CD4-positive, alpha-beta T cell treated with Interleukin-21 for 1 hour (primary cell): ENCODE measurements at regions not wholly inside any gene's neighbourhood (a gene's known extent, or its start where the extent isn't known, plus 50 kb on each side); places are given as distances from the start of the nearest gene placed in this dataset.

Source experiments
- DNase-seq: peaks from one replicate; pipeline ENCODE4 v3.0.0-alpha.2; 2020

- no peak for DNase-seq
Measured at GRCh38 chr6:22078802-22079545, 217.9 kb downstream of the PRL start.

- DNase-seq, result no peak
Measured at GRCh38 chr6:22079783-22080182, 217.1 kb downstream of the PRL start.

DNA sequence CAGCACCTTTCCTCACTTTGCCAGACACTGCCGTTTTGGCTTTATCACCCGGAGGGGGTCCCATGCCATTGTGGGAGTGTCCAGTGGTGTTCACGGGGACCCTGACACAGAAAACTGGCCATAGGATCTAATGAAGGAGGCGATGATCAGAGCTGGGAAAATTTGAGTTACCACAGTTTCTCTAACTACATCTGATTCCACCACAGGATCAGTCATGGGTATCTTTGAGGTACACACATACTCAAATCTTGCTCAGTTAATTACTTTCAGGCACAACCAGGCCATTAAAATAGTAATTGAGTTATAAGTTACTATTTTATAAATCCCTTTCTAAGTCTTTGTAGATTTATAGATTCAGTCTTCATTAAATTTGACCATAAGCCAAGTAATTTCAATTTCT, 215.1 kb downstream of the PRL start:
- no peak for DNase-seq

DNA sequence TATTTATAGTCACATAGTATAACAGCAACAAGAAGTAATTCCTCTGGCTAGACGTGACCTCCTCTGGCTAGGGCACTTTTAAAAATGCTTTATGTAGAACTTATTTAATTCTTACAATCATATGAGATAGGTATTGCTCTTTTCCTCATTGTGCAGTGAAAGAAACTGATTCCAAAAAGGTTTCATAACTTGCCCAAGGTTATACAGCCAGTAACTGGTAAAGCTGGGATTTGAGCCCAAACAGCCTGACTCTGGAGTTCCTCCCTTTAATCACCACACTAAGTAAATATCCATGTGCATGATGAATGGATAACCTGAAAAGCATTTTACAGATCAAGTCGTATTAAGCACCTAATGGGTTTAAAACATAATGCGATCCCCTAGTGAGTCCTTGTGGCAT, 214.6 kb downstream of the PRL start:
- DNase-seq, result no peak

- no peak for DNase-seq
Measured at GRCh38 chr6:22083119-22083518, 213.7 kb downstream of the PRL start.

GRCh38 chr6:22087960-22088706, 208.7 kb downstream of the PRL start:
- no peak for DNase-seq

DNA sequence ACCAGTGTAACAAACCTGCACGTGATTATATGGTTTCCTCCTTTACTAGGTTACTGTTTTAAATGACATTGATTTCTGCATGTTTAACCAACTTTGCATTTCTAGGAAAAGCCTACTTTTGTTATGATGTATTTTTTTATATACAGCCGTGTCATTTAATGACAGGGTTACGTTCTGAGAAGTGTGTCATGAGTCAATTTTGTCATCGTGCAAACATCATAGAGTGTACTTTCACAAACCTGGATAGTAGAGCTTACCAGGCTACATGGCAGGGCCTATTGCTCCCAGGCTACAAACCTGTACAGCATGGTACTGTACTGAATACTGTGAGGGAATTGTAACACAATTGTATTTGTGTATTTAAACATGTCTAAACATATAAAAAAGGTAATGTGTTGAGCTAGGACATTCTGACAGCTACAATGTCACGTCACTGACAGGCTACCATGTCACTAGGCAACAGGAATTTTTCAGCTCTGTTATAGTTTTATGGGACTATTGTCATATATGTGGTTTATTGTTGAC, 205.3 kb downstream of the PRL start:
- no peak for DNase-seq

DNA sequence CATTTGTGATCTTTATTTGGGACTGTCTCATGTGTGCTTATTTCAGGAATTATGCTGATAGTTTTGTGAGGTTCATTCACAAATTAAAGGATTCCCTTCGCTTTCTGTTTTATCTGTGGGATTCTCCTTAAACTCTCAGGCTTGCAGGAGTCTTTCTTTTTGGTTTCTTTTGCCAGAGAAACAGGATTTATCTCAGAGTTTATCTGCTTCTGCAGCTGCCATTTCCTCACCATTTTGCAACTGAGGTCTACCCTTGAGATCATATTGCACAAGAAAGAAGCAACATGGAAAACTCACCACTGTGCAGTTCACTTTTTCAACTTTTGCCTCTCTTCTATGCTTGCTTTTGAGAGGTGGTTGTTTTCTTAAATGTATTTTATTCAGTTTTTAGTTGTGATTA, 201.0 kb downstream of the PRL start:
- DNase-seq, result no peak

DNA sequence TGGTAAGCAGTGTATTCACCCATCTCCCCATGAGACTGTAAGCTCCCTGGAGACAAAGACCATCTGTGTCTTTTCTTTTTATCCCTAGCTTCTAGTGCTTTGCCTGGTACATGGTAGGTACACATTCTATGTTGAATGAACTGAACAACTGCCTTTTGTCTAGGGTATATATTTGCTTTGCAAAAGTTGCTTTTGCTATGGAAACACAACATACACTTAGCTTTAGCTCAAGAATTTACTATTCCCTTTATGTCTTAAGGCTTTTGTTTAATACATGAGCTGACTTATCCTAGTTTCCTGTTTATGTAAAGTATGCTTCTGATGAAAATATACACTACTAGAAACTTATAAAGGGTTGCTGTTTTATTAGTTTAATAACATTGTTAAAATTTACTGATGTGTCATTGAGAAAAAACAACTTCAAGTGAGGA, 198.2 kb downstream of the PRL start:
- DNase-seq, result no peak

DNA sequence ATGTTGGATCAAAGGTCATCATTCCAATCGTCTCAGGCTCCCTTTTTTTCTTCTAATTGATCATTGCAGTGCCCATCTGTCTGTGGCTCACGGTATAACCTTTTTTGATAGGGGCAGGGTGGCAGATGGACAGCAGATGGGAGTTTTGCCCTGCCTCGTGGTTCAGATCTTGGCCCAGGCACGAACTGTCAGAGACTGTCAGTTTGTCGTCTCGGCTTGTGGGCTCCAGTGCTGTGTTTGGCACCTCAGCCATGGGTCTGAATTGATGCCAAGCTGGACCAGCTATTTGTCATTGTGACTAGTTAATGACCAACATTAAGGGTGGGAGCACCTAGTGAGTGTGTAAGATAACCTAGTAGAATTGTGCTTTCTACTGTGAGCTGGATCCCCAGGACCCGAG, 197.6 kb downstream of the PRL start:
- no peak for DNase-seq

- DNase-seq, result no peak
Measured at GRCh38 chr6:22099923-22100322, 196.9 kb downstream of the PRL start.

- no peak for DNase-seq
Measured at GRCh38 chr6:22101163-22101562, 195.7 kb downstream of the PRL start.

DNA sequence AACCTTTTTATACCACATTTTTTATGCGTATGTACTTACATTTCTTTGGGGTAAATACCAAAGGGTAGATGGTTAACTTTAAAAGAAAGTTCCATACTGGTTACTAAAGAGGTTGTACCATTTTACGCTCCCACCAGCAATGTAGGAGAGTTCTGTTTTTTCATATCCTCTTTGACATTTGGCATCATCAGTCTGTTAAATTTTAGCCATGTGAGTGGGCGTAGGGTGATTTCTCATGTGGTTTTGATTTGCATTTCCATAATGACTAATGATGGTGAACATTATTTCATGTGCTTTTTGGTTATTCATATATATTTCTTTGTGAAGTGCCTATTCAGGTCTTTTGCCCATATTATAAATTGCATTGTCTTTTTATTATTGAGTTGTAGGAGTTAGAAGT, 194.2 kb downstream of the PRL start:
- DNase-seq, result no peak

- no peak for DNase-seq
Measured at GRCh38 chr6:22106451-22106850, 190.4 kb downstream of the PRL start.

- no peak for DNase-seq
Measured at GRCh38 chr6:22106961-22107360, 189.9 kb downstream of the PRL start.

- no peak for DNase-seq
Measured at GRCh38 chr6:22108199-22108598, 188.6 kb downstream of the PRL start.

- DNase-seq, result no peak
Measured at GRCh38 chr6:22110061-22110460, 186.8 kb downstream of the PRL start.

- DNase-seq, result no peak
Measured at GRCh38 chr6:22112461-22112860, 184.4 kb downstream of the PRL start.

- no peak for DNase-seq
Measured at GRCh38 chr6:22113026-22113766, 183.6 kb downstream of the PRL start.

DNA sequence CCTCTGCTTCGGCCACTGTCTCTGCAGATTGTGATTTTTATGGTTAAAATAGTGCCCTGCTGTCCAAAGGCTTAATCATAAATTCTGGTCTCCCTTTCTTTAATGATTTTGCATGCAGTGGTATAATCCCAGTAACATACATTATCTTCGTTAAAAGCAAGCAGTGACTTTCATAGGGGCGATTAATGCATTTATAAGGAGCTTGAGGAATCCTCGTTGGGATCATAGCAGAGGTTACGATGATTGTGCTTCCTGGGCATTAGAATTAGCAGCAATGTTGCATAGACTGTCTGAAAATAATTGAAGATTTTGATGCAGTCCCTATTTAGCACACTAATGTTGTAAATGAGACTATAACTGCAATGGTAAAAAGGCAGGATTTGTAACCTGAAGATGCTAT, 181.3 kb downstream of the PRL start:
- DNase-seq, result no peak

DNA sequence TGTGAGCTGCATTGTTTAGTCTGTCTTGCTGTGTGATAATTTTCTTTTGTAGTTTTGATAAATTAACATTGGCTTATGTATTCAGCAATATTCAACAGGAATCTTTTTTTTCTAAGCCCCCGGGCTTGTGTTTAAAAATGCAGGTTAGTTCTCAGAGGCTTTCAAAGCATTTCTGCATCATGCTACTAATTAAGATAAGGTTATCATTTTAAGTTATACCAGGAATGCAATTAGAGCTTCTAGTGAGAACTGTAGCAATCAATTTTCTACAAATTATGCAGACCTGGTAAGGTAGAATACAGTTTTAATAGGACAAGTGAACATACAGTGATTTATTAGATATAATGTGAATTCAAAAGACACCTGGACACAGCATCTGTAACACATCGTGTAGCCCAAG, 179.2 kb downstream of the PRL start:
- no peak for DNase-seq

- DNase-seq, result no peak
Measured at GRCh38 chr6:22119500-22119899, 177.3 kb downstream of the PRL start.

- DNase-seq, result no peak
Measured at GRCh38 chr6:22124756-22125155, 172.1 kb downstream of the PRL start.

GRCh38 chr6:22126910-22127309, 169.9 kb downstream of the PRL start:
- DNase-seq, result no peak
